Activated CD4-positive, alpha-beta T cell treated with anti-CD3 and anti-CD28 coated beads for 48 hours (primary cell): ENCODE measurements at regions not wholly inside any gene's neighbourhood (a gene's known extent, or its start where the extent isn't known, plus 50 kb on each side); places are given as distances from the start of the nearest gene placed in this dataset.

Experiments used
- DNase-seq: peaks from one replicate; pipeline ENCODE4 v3.0.0-alpha.2; 2020

DNA sequence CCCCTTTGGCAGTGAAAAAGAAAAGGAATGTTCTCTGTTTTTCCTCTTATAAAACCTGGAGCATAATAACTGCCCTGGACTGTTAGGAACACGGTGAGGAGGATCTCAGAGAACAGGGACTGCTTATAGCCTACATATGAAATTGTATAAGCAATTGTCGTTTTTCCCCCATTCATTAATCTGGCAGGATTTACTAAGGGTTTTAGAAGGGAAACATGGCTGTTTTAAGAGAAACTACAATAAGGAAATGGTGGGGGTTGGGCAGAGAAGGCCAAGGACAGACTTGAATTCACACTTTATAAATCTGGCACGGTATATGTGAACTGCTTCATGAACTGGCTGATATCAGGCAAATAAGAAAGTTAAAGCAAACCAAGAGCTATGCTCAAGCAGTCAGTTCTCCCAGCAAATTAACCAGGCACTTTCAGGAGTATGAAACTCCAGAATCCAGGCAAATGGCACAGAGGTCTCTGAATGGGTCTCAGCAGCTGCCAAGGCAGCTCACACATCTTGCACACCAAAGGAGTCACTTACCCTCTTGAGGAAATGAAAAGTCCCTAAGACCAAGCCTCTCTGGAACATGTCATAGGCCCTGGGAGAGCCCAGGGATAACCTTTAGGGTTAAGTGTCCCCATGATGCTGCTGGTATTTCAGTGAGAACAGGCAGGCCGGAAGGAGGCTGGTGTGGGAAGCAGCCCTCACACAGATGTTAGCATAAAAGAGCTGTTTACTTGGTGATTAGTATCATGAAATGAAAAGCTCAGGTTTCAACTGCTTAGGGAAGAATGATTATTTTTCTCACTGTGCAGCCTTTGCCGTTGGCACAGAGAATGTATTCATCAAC, 260.5 kb upstream of the MARCKS start:
- DNase-seq: no peak

DNA sequence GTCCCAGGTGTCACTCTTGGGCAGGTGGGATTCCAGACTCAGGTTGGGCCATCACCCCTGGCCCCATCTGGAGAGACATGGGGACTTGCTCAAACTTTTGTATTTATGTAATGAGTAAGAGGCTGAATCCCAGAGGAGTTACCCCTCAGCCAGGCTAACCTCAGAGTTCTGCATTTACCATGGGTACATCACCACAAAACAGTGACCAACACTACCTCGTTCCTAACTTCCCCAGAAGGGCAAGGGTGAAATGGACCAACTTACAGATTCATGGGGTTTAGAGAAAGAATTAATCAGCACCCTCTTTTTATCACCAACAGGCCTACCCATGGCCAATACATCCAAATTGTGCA, 259.9 kb upstream of the MARCKS start:
- DNase-seq: no peak

DNA sequence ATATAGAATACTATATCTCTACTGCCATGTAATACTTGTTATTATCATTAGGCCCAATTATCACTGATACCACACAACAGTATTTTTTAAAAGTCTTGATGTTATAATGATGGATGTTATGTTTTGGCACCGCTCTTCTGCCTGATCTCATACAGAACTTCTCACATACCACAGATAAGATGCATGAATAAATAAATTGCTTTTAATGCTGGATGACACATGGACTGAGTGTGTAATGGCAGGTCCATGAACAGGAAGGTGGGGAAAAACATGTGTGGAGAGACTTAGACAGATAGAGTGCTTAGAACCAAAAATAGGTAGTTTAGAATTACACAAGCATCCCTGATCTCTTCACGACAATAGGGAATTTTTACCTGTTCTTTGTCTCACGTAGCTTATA, 258.4 kb upstream of the MARCKS start:
- no peak for DNase-seq

DNA sequence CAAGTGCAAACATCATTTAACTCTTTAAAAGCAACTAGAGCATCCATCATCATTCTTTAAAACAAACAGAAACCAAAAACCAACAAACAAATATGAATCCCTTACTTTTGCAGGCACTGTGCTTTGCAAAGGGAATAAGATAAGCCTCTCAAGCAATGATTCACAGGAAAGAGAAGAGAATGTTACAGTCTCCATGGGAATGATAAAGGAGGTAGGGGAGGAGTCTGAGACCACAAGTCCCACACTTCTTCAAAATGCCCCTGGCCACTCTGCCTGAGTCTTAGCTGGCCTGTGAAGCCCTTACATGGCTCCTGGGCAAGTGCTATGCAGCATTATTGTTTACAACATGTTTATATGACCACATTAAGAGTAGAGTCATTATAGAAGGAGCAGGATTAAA, 257.7 kb upstream of the MARCKS start:
- no peak for DNase-seq

DNA sequence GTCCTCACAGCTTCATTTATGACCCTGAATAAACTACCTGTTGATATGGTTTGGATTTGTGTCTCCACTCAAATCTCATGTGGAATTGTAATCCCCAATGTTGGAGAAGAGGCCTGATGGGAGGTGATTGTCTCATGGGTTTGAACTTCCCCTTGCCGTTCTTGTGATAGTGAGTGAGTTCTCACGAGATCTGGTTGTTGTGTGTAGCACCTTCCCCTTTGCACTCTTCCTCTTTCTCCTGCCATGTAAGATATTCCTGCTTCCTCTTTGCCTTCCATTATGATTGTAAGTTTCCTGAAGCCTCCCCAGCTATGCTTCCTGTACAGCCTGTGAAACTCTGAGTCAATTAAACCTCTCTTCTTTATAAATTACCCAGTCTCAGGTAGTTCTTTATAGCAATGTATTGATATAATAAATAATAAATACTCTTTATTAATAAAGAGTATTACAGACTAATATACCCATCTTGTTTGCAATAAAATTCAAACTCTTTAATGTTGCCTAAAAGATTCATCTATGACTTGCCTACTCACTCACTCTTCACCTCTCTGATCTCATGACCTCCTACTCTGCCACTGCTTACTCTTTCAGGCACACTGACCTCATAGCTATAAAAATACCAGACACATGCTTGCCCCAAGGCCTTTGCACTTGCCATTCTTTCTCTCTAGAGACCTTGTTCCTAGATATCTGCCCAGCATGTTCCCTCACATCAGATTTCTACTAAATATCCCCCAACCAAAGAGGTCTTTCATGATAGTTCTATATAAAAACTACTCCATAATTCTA, 256.4 kb upstream of the MARCKS start:
- DNase-seq: no peak

DNA sequence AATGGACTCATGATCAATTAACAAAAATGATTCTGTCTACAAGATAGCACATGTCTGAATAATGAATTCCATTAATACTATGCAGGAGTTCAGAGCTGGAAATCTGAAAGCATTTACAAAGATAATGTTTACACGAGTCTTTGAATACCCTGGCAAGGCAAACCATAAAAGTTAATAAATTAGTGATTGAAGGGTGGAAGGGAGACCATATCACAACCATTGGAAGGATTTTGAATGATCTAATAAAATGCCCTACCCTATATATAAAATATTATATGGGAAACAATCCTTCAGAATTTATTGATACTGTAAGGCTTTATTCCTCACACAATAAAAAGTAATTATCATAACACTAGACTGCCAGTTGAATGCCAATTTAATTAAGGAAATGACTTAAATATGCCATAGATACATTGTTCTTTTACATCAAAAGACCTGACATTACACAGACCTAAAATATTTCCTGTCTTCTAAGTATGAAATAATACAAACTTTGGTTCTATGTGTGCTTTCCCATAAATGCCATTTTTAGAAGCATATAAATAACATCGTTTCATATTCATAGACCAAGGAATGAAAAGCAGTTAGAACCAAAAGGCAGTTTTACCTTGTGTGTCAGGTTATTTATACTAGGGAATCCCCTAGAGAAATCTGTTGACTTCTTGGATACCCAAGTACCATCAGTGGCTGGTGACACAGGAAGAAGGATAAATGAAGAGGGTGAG, 249.2 kb upstream of the MARCKS start:
- DNase-seq: no peak

DNA sequence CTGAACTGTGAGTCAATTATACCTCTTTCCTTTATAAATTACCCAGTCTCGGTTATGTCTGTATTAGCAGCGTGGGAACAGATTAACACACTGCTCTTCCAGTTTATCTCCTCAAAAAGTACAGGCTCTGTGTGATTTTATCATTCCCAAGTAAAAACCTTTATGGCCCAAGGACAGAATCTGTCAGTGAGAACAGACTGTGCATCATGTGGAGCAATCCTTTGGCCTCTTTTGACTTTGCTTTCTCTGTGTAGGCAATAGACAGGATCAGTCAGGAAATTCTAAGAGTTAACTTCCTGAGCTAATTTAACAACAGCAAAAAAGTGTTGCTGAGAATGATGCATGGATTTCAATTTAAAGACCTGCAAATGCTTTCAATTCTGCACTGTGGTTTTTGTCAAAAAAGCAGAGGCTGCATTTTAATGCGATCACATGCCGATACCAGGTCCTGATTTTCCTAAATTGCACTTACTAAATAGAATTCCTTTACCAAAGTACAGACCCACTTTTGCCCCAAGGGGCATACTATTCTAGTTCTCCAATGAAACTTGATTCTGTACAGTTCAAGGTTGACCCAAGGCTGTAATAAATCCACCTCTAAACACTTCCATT, 246.7 kb upstream of the MARCKS start:
- no peak for DNase-seq

DNA sequence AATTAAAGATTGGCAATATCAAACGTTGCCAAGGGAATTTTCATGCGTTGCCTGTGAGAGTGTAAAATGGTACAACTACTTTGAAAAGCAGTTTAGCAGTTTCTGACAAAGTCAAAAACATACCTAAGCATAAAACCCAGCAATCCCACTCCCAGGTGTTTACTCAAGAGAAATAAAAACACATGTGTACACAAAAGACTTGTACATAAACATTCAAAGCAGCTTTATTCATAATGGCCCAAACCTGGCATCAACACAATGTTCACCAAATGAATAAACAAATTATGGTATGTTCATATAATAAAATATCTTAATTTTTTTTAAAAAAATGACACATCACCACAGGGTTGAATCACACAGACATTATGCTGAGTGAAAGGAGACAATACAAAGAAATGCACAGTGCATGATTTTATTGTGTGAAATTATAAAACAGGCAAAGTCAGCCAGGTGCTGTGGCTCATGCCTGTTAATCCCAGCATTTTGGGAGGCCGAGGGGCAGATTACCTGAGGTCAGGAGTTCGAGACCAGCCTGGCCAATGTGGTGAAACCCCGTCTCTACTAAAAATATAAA, 240.4 kb upstream of the MARCKS start:
- DNase-seq: no peak

DNA sequence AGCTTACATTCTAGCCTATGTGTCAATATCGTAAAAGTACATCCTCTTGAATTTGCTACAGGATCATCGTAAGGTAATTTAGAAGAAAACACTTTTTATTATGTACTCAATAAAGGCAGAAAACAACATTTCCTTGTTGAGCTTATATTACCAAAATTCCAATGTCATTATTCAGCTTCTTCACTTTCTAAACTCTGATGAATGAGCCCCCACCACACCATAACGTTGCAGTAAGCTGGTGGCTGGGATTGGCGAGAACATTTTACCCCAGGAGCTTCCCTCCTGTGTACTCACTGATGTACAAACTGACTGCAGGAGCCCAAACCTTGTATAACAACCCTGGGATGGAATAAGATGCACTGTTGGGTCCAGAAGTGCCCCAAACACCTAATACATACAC, 238.1 kb upstream of the MARCKS start:
- no peak for DNase-seq

DNA sequence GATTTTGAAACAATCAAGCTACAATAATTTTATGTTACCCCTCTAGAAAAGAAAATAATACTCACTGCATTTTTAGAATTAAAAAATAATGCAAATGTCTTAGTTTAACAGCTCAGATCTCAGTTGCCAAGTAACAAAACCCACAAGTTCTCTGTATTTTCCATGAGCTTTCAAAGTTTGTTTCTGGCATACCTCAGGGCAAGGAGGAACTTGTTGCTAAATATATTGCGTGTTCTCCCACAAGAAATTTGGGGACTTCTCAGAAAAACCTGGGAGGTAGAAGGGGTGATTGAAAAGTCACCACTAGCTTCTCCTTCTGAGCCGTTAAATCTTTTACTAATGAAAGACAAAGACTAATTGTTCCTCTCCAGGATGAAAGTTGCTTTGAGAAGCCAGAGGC, 236.8 kb upstream of the MARCKS start:
- no peak for DNase-seq

DNA sequence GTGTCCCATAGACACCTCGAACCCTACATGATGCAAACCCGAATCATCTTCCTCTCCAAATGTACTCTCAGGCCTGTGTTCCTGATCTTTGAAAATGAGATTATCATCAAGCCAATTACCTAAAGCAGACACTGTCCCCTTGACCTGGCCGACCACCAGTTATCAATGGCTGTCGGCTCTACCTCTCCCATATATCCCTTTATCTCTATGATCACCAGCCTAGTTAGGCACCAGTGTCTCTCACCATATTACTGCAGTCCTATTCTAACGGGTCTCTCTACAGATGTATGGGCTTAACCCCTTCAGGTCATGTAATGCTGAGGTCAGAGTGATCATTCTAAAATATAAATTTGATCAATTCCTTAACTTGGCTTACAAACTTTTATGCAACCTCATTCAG, 234.9 kb upstream of the MARCKS start:
- DNase-seq: no peak

DNA sequence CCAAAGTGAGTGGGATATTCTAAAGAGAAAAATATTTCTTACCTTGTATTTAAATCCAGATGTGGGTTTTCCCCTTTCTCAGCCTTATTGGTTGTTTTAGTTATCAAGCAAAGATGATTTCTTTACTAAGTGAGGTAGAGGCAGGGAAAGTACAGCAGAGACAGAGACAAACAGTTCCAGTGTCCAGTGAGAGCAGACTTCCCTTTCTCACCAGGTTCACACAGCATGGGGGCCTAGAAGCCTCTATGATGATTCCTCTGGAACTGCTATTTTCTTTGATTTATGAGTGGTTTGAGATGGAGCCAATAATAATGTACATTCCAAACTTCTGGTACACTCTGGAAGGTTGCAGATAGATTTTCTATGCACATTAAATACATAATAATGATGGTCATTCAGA, 234.0 kb upstream of the MARCKS start:
- DNase-seq: no peak

DNA sequence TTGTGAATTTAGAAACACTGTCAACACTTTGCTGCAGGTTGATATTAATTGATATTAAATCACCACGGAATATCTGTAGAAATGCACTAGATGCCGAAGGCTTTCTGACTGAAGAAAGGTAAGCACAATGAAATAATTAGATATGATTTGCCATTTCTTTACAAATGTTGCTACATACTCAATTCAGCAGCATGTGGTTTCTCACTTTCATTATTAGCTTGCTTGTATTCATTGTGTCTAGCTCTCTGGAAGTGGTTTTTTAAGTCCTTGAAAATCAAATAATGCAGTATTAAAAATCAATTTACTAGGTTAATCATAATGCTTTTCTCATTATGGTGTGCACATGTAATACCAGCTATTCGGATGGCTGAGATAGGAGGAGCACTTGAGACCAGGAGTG, 231.3 kb upstream of the MARCKS start:
- DNase-seq: no peak

DNA sequence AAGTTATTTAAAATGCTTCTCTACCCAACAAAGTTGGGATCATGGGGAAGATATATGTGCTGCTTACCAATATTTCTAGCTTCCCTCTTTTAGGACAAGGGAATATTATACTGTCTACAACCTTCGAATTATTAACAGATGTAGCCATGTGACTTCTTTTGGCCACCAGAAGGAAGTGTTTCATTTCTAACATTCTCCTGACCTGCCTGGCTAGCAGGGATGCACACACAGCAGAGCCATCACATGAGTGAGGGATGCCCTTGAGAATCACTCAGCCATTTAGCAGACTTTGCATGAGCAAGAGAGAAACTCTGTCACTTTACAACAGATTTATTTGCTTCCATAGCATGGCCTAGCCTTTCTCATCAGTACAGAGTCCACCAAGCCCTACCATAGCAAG, 230.7 kb upstream of the MARCKS start:
- DNase-seq: no peak

DNA sequence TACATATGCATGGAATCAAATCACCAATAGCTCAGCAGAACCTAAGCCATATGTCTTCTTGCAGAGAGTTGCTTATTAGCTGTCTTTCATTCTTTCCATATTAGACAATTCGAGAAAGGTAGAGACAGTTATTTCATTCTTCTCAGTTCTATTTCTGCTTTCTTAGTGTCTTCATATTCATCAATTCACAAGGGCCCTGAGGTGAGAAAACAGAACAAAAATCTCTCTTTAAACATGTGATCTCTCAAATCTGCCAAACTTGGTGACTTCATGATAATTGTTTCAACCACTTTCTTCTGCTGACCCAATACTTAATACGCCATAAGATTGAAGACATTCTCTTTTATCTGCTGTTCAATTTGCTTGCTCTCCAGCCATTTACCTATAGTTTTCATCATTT, 229.7 kb upstream of the MARCKS start:
- no peak for DNase-seq

DNA sequence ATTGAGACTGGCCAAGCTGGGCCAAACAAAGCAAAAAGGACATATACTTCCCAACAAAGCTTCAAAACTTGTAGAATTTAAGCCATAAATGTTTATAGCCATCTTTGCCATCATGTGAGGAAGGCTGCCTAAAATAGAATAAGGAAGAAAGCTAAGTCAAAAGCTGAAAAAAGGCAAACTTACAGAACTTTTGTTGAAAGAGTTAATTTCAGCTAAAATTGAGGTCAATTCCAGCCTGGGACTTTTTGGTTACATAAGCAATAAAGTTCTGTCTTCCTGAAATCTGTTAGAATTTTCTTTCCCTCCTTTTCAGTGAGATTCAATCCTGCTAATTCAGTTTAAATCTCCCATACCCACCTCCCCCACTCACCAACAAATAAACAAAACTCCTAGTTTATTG, 227.9 kb upstream of the MARCKS start:
- DNase-seq: no peak

DNA sequence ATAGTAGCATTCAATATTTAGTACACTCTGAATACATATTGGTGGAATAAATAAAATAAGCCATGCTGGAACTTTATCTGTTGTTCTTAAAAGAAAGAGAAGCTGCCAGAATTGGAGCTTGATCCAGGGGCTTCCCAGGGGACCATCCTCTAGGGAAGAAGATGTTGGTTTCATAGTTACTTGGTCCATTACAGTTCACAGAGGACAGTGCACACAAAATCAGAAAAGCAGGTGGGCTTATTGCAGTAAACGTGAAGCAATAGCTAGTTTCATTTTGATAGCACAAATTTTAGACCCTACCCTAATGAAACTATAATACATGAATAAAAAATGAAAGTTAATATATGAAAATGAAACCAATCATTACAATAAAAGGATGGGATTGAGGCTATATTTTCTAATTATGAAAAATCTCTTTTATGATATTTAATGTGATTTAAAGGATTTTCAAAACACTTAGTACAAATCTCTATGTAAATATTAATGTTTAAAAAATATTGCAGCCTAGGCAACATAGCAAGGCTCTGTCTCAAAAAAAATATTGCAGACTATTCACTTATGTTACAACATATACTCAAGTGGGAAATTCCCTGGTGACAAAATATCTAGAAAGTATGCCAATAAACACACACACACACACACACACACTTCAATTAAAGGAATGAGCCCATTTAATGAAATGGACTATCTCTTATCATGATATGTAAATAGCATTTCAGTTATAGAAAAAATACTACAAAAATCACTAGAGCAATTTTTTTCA, 227.0 kb upstream of the MARCKS start:
- DNase-seq: no peak

DNA sequence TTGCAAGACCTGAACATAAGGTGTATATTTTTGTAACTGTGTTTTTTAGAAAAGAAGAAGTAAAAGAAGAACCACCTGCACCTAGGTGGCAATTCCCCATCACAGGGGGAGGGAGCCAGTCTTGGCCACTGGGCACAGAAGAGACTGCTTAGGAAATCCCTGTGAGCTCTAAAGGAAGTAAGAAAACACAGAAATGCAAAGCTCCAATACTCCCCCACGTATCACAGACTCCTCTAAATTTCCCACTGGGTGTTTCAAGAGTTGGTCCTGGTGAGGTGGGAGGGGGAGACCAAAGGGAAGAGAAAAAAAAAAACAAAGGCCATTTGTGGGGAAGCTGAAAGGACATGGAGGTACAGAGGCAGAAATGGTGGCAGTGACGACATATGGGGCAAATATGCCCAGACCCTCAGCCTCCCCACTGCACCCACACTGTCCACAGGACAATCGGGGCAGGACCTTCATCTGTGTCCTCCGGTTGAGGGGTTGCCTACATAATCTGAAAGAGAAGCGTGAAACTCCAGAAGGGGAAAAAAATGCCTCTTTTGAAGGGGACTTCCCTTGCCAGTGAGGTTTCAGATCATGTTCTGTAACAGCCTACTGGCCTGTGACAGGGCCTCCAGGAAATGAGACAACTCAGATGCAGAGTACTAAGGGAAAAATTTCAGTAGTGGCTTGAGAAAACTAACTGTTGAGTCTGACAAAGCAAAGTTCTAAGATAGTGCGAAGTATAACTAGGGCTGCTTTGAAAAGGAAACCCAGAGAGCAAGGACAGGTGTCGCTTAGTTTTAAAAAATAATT, 226.2 kb upstream of the MARCKS start:
- peak; percentile 41 for DNase-seq

DNA sequence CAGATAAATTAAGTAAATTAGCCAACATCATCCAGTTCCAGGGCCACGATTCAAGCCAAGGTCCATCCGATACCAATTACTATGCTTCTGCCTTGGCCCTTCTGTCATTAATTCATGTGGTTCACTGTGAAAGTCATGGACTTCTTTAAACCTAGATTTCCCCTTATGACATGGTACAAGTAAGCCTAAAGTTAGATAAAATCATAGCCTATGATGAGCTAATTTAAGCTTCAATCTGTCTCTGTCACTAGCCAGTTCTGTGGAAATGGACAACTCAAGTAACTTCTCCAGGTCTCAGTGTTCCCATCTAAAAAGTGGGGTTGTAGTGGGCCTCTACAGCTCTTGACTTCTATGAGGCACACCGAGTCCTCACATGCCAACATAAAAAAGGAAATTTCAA, 225.5 kb upstream of the MARCKS start:
- DNase-seq: no peak

DNA sequence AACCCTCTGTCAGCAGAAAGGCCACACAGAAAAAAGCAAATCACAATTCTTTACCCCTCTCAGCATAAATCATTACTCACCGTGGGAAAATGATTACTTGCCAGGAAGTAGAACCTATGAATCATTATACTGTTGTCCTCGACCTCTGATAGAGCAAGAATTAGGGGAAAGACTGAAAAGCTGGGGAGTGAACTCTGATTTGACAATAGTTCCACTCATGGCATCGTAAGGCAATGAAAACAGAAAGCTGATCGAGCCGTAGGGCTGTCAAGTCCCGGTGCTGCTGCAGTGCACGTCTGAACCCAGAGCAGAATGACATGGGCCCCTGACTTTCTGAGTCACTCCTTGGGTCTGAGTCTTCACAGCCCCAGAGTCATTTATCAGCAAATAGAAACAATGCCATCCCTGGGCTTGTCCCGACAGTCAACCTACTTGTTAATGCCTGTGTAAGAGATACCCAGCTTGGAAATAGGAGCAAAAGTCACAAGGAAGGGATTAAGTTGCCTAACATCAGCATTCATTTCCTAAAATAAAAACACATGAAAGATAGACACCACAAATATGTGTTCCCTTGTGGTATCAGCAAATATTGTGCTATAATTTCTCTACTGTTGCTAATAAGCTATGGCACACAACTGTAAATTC, 224.8 kb upstream of the MARCKS start:
- DNase-seq: peak; percentile 68

DNA sequence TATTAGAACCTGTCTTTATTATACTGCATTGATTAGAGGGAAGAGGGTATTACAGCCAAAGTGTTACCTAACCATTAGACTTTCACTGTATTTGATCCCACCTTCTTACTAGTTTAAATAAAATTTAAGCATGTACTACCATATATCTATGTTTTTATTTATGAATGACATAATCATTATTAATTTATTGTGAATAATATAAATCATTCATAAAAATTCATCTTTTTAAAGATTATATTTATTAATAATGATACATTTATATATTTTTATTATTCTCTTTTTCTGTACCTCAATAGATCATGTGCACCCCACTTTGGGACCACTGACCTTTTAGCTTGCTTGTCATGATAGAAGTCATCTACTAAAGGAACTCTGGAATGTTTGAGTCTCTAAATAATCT, 223.5 kb upstream of the MARCKS start:
- DNase-seq: no peak
